A549 (cell line): ENCODE measurements at regions not wholly inside any gene's neighbourhood (a gene's known extent, or its start where the extent isn't known, plus 50 kb on each side); places are given as distances from the start of the nearest gene placed in this dataset.

Source experiments
- CHD4 ChIP-seq: fragments of 200-600 bp; sonication (generic); IDR thresholded peaks from 2 replicates; pipeline ENCODE4 v1.6.1; 2016; ENCODE audit warnings: antibody characterized with exemption, mild to moderate bottlenecking, borderline replicate concordance
- CTCF ChIP-seq: fragments of >200 bp; sonication (Bioruptor Twin); formaldehyde crosslinking; IDR thresholded peaks from 3 replicates; pipeline ENCODE4 v1.5.1; 2016
- E2F6 ChIP-seq: IDR thresholded peaks from 2 replicates; pipeline ENCODE4 v1.6.1; 2012; ENCODE audit warnings: low read depth, borderline replicate concordance
- KDM1A ChIP-seq: fragments of 200-600 bp; sonication (generic); IDR thresholded peaks from 2 replicates; pipeline ENCODE4 v1.6.1; 2016; ENCODE audit warnings: low read depth, mild to moderate bottlenecking
- MAFK ChIP-seq: fragments of 450-650 bp; IDR thresholded peaks from 2 replicates; pipeline ENCODE4 v1.6.1; 2014; ENCODE audit not compliant: partially characterized antibody
- NFE2L2 ChIP-seq: fragments of 150-350 bp; conservative IDR thresholded peaks from 2 replicates; pipeline ENCODE4 v1.6.1; 2014; ENCODE audit warnings: low read length
- POLR2A ChIP-seq: IDR thresholded peaks from 2 replicates; pipeline ENCODE4 v1.6.1; 2012; ENCODE audit warnings: mild to moderate bottlenecking, low read length
- RAD21 ChIP-seq, 2 experiments: fragments of >200 bp in 1 of 2; sonication (Bioruptor Twin) in 1 of 2; formaldehyde crosslinking in 1 of 2; IDR thresholded peaks in 1 of 2; conservative IDR thresholded peaks in 1 of 2; 2 replicates in 1 of 2; 3 replicates in 1 of 2; pipeline ENCODE4 v1.6.1; 2012 to 2018; ENCODE audit warnings: inconsistent platforms in 1 of 2
- RFX5 ChIP-seq: fragments of 450-650 bp; IDR thresholded peaks from 2 replicates; pipeline ENCODE4 v1.7.1; 2014; ENCODE audit warnings: antibody characterized with exemption, mild to moderate bottlenecking, moderate library complexity
- TP53 ChIP-seq: fragments of 250-450 bp; sonication (Bioruptor Pico); IDR thresholded peaks from 2 replicates; pipeline ENCODE4 v1.5.0; 2021; ENCODE audit warnings: mild to moderate bottlenecking, moderate library complexity

- TF ChIP-seq POLR2A: no peak
- no peak for TF ChIP-seq CHD4
- TF ChIP-seq RAD21 (conservative IDR thresholded peaks at IDR 0.05 in 1 of 2, IDR thresholded peaks at IDR 0.05 in 1 of 2): no peak
- no peak for TF ChIP-seq CTCF
- TF ChIP-seq RFX5: no peak
- no peak for TF ChIP-seq TP53 (CRISPR knock-in tag)
- TF ChIP-seq NFE2L2: no peak
- no peak for TF ChIP-seq MAFK
- TF ChIP-seq E2F6: no peak
- no peak for TF ChIP-seq KDM1A
Measured at GRCh38 chr13:21246761-21247452, 70.4 kb downstream of the MRPL57 start.
